IMR-90 (cell line): ENCODE measurements at regions not wholly inside any gene's neighbourhood (a gene's known extent, or its start where the extent isn't known, plus 50 kb on each side); places are given as distances from the start of the nearest gene placed in this dataset.
"Not testable (repeated sequence)": the region's sequence is repeated elsewhere in the genome, so short reads cannot be mapped to it uniquely, and the experiment has no call there.

ENCODE experiments used
- ATAC-seq: fragments of 200-7000 bp; cut with Tn5 transposase; 2 replicates; pipeline ENCODE4 v1.9.1; 2020; ENCODE audit warnings: low read depth, mild to moderate bottlenecking, moderate library complexity
- BruUV-seq: library from RNA; stranded (reverse); fragments of 400-500 nt; replicated peaks from 2 replicates; lab custom pipeline; 2021; lab: Mats Ljungman, UMichigan
- CTCF ChIA-PET: fragments of 300-600 bp; formaldehyde crosslinking; extraction: SDS; loops from one replicate; lab custom pipeline; 2021; ENCODE audit warnings: antibody characterized with exemption; lab: Yijun Ruan, JAX
- POLR2A ChIA-PET: fragments of 300-600 bp; sonication (Branson Sonifier 250); formaldehyde crosslinking; loops from one replicate; lab custom pipeline; 2022; ENCODE audit warnings: antibody characterized with exemption; ENCODE audit not compliant: unreplicated experiment; lab: Charles Lee
- DNase-seq: peaks from one replicate; pipeline ENCODE4 v3.0.0; 2013
- H2AFZ ChIP-seq: replicated peaks from 2 replicates; pipeline ENCODE3; 2013; ENCODE audit warnings: low read length, mild to moderate bottlenecking; ENCODE audit not compliant: poor library complexity
- H2AK5ac ChIP-seq: 2 replicates; pipeline ENCODE4 v1.6.1; 2013; ENCODE audit warnings: low read depth, low read length, inconsistent platforms
- H2AK9ac ChIP-seq: replicated peaks from 2 replicates; pipeline ENCODE3; 2013; ENCODE audit warnings: mild to moderate bottlenecking, low read depth, low read length, moderate library complexity; ENCODE audit not compliant: poor library complexity
- H2BK120ac ChIP-seq: 2 replicates; pipeline ENCODE4 v1.6.1; 2013; ENCODE audit warnings: low read depth, low read length, inconsistent platforms
- H2BK15ac ChIP-seq: 3 replicates; pipeline ENCODE4 v1.6.1; 2013; ENCODE audit warnings: low read depth, low read length, inconsistent platforms
- H2BK20ac ChIP-seq: 2 replicates; pipeline ENCODE4 v1.6.1; 2013; ENCODE audit warnings: low read depth, mild to moderate bottlenecking, inconsistent platforms, low read length, moderate library complexity
- H2BK5ac ChIP-seq: 2 replicates; pipeline ENCODE4 v1.6.1; 2013; ENCODE audit warnings: mild to moderate bottlenecking, low read depth, low read length, inconsistent platforms; ENCODE audit not compliant: poor library complexity, severe bottlenecking
- H3K14ac ChIP-seq: replicated peaks from 2 replicates; pipeline ENCODE4 v1.6.1; 2013; ENCODE audit warnings: low read depth, low read length, inconsistent platforms
- H3K18ac ChIP-seq: 2 replicates; pipeline ENCODE4 v1.6.1; 2013; ENCODE audit warnings: low read depth, low read length, control low read depth
- H3K23ac ChIP-seq: 2 replicates; pipeline ENCODE4 v1.6.1; 2013; ENCODE audit warnings: low read depth, low read length, inconsistent platforms
- H3K27ac ChIP-seq: 2 replicates; pipeline ENCODE4 v1.5.1; 2013; ENCODE audit warnings: mild to moderate bottlenecking, control low read depth, low read length; ENCODE audit not compliant: insufficient read depth
- H3K27me3 ChIP-seq: 2 replicates; pipeline ENCODE4 v1.6.1; 2013; ENCODE audit warnings: low read length; ENCODE audit not compliant: control insufficient read depth, insufficient read depth
- H3K36me3 ChIP-seq: 2 replicates; pipeline ENCODE4 v1.6.1; 2013; ENCODE audit warnings: low read length, mixed read lengths; ENCODE audit not compliant: control insufficient read depth, insufficient read depth
- H3K4ac ChIP-seq: 2 replicates; pipeline ENCODE4 v1.6.1; 2013; ENCODE audit warnings: low read depth, low read length, inconsistent platforms
- H3K4me1 ChIP-seq: 2 replicates; pipeline ENCODE4 v1.6.1; 2013; ENCODE audit warnings: low read length, mixed read lengths; ENCODE audit not compliant: control insufficient read depth, insufficient read depth
- H3K4me2 ChIP-seq: 2 replicates; pipeline ENCODE4 v1.6.1; 2013; ENCODE audit warnings: low read depth, mild to moderate bottlenecking, control low read depth, low read length, moderate library complexity
- H3K4me3 ChIP-seq: 2 replicates; pipeline ENCODE4 v1.5.1; 2013; ENCODE audit warnings: low read depth, mild to moderate bottlenecking, control low read depth, low read length, moderate library complexity; ENCODE audit not compliant: insufficient read depth
- H3K56ac ChIP-seq: 2 replicates; pipeline ENCODE4 v1.6.1; 2013; ENCODE audit warnings: low read length, inconsistent platforms; ENCODE audit not compliant: insufficient read depth; ENCODE audit errors: extremely low read depth
- H3K79me1 ChIP-seq, 2 experiments: 2 replicates each; pipeline ENCODE4 v1.6.1; 2013; ENCODE audit warnings: low read length in 2 of 2, inconsistent platforms in 1 of 2, low read depth in 1 of 2
- H3K9ac ChIP-seq: 2 replicates; pipeline ENCODE4 v1.6.1; 2013; ENCODE audit warnings: low read depth, low read length, control low read depth
- H3K9me1 ChIP-seq: 2 replicates; pipeline ENCODE4 v1.6.1; 2013; ENCODE audit warnings: low read length, inconsistent platforms; ENCODE audit not compliant: insufficient read depth
- H3K9me3 ChIP-seq: 2 replicates; pipeline ENCODE4 v1.6.1; 2013; ENCODE audit warnings: low read length; ENCODE audit not compliant: control insufficient read depth, insufficient read depth
- H4K20me1 ChIP-seq: 2 replicates; pipeline ENCODE4 v1.6.1; 2013; ENCODE audit warnings: low read length, inconsistent platforms; ENCODE audit not compliant: insufficient read depth
- H4K5ac ChIP-seq: 2 replicates; pipeline ENCODE4 v1.6.1; 2013; ENCODE audit warnings: mild to moderate bottlenecking, low read depth, low read length, control low read depth
- H4K8ac ChIP-seq, 2 experiments: 2 replicates each; pipeline ENCODE4 v1.6.1; 2013; ENCODE audit warnings: low read depth in 2 of 2, low read length in 2 of 2, control low read depth in 1 of 2, inconsistent platforms in 1 of 2
- H4K91ac ChIP-seq: 2 replicates; pipeline ENCODE4 v1.6.1; 2013; ENCODE audit warnings: low read depth, low read length, inconsistent platforms; ENCODE audit not compliant: insufficient read depth
- WGBS, 2 experiments: methylation state at CpG; one replicate each; pipeline versions ENCODE4 v1.1.5 to v1.1.7; 2013; ENCODE audit warnings: missing lambda C conversion rate in 2 of 2; ENCODE audit not compliant: insufficient read length in 1 of 2; ENCODE audit errors: extremely low coverage in 2 of 2; 5-methylcytosine and 5-hydroxymethylcytosine counted together
- dilution Hi-C: fragments of 300-500 bp; cut with HindIII; formaldehyde crosslinking; loops from one replicate; pipeline ENCODE4 v1.14.3; 2018; ENCODE audit warnings: low sequenced_read_pairs; ENCODE audit not compliant: unreplicated experiment
- in situ Hi-C: fragments of 300-500 bp; cut with MboI; formaldehyde crosslinking; loops from 3 replicates; pipeline ENCODE4 v1.14.3; 2019; ENCODE audit warnings: low sequenced_read_pairs, inconsistent platforms, mixed read lengths
- intact Hi-C: fragments of 100-400 bp; cut with micrococcal nuclease; formaldehyde crosslinking; loops from 2 replicates; pipeline ENCODE4 v1.10.0; 2022

- H4K8ac ChIP-seq, H2BK5ac ChIP-seq, H2BK20ac ChIP-seq, H3K27ac ChIP-seq, intact Hi-C loops, H3K23ac ChIP-seq, POLR2A ChIA-PET, H3K9me3 ChIP-seq, H4K5ac ChIP-seq, H2BK120ac ChIP-seq, H3K4me2 ChIP-seq, H3K18ac ChIP-seq, CTCF ChIA-PET, H3K27me3 ChIP-seq, H4K20me1 ChIP-seq, H3K9ac ChIP-seq, dilution Hi-C loops, H3K14ac ChIP-seq, H2AK9ac ChIP-seq, ATAC-seq, H3K4me3 ChIP-seq, DNase-seq, H4K91ac ChIP-seq, BruUV-seq, H3K56ac ChIP-seq, H2AFZ ChIP-seq, H3K36me3 ChIP-seq: not testable (repeated sequence)
- Histone ChIP-seq H2BK15ac (0 out of 3 replicates have a peak overlapping the region, but pooled peaks have one; percentile 21), H3K9me1 (peaks cover 21% of the 10 kb centered on the region), H3K4ac (peak overlapping the region; percentile 21; the same call in 1 of the 2 replicates), H3K4me1 (peaks cover 12% of the 10 kb centered on the region), H2AK5ac (0 out of 2 replicates have a peak overlapping the region, but pooled peaks have one; percentile 72), H3K79me1 (peaks cover 0 to 11% of the 10 kb centered on the region in 2 experiments; a peak in 2 of 4 replicates)
- WGBS, 2 experiments = no CpG with 5 or more reads among the region's 1 CpG
- in situ Hi-C loops = loop anchor here (10.0 kb wide), 2 partner anchors 764 to 1074 kb away; no protein-coding TSS in a partner anchor
Measured at GRCh38 chr10:30740774-30741173, 111.2 kb upstream of the LYZL2 start.
